ENCODE measurements at regions not wholly inside any gene's neighbourhood (a gene's known extent, or its start where the extent isn't known, plus 50 kb on each side); places are given as distances from the start of the nearest gene placed in this dataset.
A peak's percentile ranks its signal among the peaks of the same experiment; 100 is the strongest.

- DNase-seq (ENCODE audit: low read depth), result no peak
- no peak overlapping the region for H3K4me3 ChIP-seq (ENCODE audit: low read depth, low read length)
- TF ChIP-seq CTCF (conservative IDR thresholded peaks at IDR 0.05; ENCODE audit: low read depth, low read length), result no peak
Observed at GRCh38 chr20:22346716-22347115, 237.7 kb downstream of the FOXA2 start.

- no peak for TF ChIP-seq CTCF (conservative IDR thresholded peaks at IDR 0.05; ENCODE audit: low read depth, low read length)
- DNase-seq (ENCODE audit: low read depth), result no peak
- H3K4me3 ChIP-seq (ENCODE audit: low read depth, low read length), result no peak overlapping the region
Observed at GRCh38 chr20:22343612-22344011, 240.8 kb downstream of the FOXA2 start.

GRCh38 chr20:22342410-22342809 is 242.0 kb downstream of the FOXA2 start:
- no peak overlapping the region for H3K4me3 ChIP-seq (ENCODE audit: low read depth, low read length)
- DNase-seq (ENCODE audit: low read depth), result no peak
- TF ChIP-seq CTCF (conservative IDR thresholded peaks at IDR 0.05; ENCODE audit: low read depth, low read length), result no peak

GRCh38 chr20:22341508-22341907 is 242.9 kb downstream of the FOXA2 start:
- H3K4me3 ChIP-seq (ENCODE audit: low read depth, low read length), result no peak overlapping the region
- DNase-seq (ENCODE audit: low read depth), result peak; percentile 8
- TF ChIP-seq CTCF (conservative IDR thresholded peaks at IDR 0.05; ENCODE audit: low read depth, low read length), result no peak

- no peak for TF ChIP-seq CTCF (conservative IDR thresholded peaks at IDR 0.05; ENCODE audit: low read depth, low read length)
- H3K4me3 ChIP-seq (ENCODE audit: low read depth, low read length), result no peak overlapping the region
- no peak for DNase-seq (ENCODE audit: low read depth)
Observed at GRCh38 chr20:22339946-22340345, 244.4 kb downstream of the FOXA2 start.

GRCh38 chr20:22339091-22339881 is 245.1 kb downstream of the FOXA2 start:
- DNase-seq (ENCODE audit: low read depth), result peak; percentile 85
- no peak overlapping the region for H3K4me3 ChIP-seq (ENCODE audit: low read depth, low read length)
- peak; percentile 83 for TF ChIP-seq CTCF (conservative IDR thresholded peaks at IDR 0.05; ENCODE audit: low read depth, low read length)

- H3K4me3 ChIP-seq (ENCODE audit: low read depth, low read length), result no peak overlapping the region
- DNase-seq (ENCODE audit: low read depth), result no peak
- TF ChIP-seq CTCF (conservative IDR thresholded peaks at IDR 0.05; ENCODE audit: low read depth, low read length), result no peak
Observed at GRCh38 chr20:22338140-22338708, 246.1 kb downstream of the FOXA2 start.
